HEK293T (cell line): ENCODE measurements at regions not wholly inside any gene's neighbourhood (a gene's known extent, or its start where the extent isn't known, plus 50 kb on each side); places are given as distances from the start of the nearest gene placed in this dataset.

Source experiments
- CTCF ChIA-PET: fragments of 350-600 bp; formaldehyde crosslinking; extraction: SDS; loops from one replicate; lab custom pipeline; 2021; ENCODE audit warnings: antibody characterized with exemption, inconsistent platforms; lab: Yijun Ruan, JAX
- POLR2A ChIA-PET: fragments of 350-600 bp; formaldehyde crosslinking; extraction: SDS; loops from one replicate; lab custom pipeline; 2020; ENCODE audit warnings: antibody characterized with exemption, inconsistent platforms; lab: Yijun Ruan, JAX
- DNase-seq: peaks from one replicate; pipeline ENCODE4 v3.0.0; 2012; ENCODE audit warnings: mixed read lengths; ENCODE audit errors: extremely low spot score
- BHLHE40 ChIP-seq: fragments of 450-650 bp; IDR thresholded peaks from 2 replicates; pipeline ENCODE4 v1.6.1; 2016; ENCODE audit warnings: mild to moderate bottlenecking, moderate library complexity, borderline replicate concordance
- CTBP1 ChIP-seq: fragments of 450-650 bp; IDR thresholded peaks from 2 replicates; pipeline ENCODE4 v1.6.1; 2016; ENCODE audit warnings: borderline replicate concordance
- FOXA1 ChIP-seq: fragments of 450-650 bp; IDR thresholded peaks from 2 replicates; pipeline ENCODE4 v1.6.1; 2016; ENCODE audit warnings: mild to moderate bottlenecking
- FOXK2 ChIP-seq: fragments of 450-650 bp; IDR thresholded peaks from 2 replicates; pipeline ENCODE4 v1.6.1; 2016; ENCODE audit warnings: mild to moderate bottlenecking
- L3MBTL2 ChIP-seq: fragments of 450-650 bp; conservative IDR thresholded peaks from 2 replicates; pipeline ENCODE4 v1.6.1; 2016; ENCODE audit warnings: mild to moderate bottlenecking
- NFRKB ChIP-seq: fragments of 450-650 bp; IDR thresholded peaks from 2 replicates; pipeline ENCODE4 v1.6.1; 2016; ENCODE audit warnings: mild to moderate bottlenecking, moderate library complexity
- PKNOX1 ChIP-seq: fragments of 450-650 bp; IDR thresholded peaks from 2 replicates; pipeline ENCODE4 v1.6.1; 2016
- SP1 ChIP-seq: fragments of 450-650 bp; IDR thresholded peaks from 2 replicates; pipeline ENCODE4 v1.6.1; 2017
- SUZ12 ChIP-seq: fragments of 450-650 bp; IDR thresholded peaks from 2 replicates; pipeline ENCODE4 v1.6.1; 2016; ENCODE audit warnings: mild to moderate bottlenecking
- TARDBP ChIP-seq: fragments of 450-650 bp; IDR thresholded peaks from 2 replicates; pipeline ENCODE4 v1.6.1; 2016
- ZNF384 ChIP-seq: fragments of 450-650 bp; IDR thresholded peaks from 2 replicates; pipeline ENCODE4 v1.6.1; 2016

- CTCF ChIA-PET: interaction anchor here (0.9 kb wide), 1 partner anchor 53 kb away, joined by 3 read pairs; no protein-coding TSS in a partner anchor
- POLR2A ChIA-PET: no interaction called here
- TF ChIP-seq PKNOX1 (peak; percentile 94), CTBP1 (peak; percentile 74; the same call in 1 of the 2 replicates), SP1 (no peak)
- peak; percentile 33 for DNase-seq
These were observed 200.5 kb upstream of the LRTM1 start for GRCh38 chr3:55128225-55128823.

GRCh38 chr3:55127565-55127964 is 199.7 kb upstream of the LRTM1 start:
- no peak for DNase-seq
- ChIA-PET CTCF (no interaction called here), POLR2A (no interaction called here)
- no peak for TF ChIP-seq L3MBTL2
- TF ChIP-seq TARDBP: no peak
- no peak for TF ChIP-seq ZNF384
- no peak for TF ChIP-seq BHLHE40
- TF ChIP-seq PKNOX1: no peak
- TF ChIP-seq NFRKB: no peak
- no peak for TF ChIP-seq CTBP1
- no peak for TF ChIP-seq FOXK2

GRCh38 chr3:55124371-55124770 is 196.5 kb upstream of the LRTM1 start:
- ChIA-PET CTCF (no interaction called here), POLR2A (no interaction called here)
- no peak for DNase-seq
- TF ChIP-seq SUZ12 (no peak), ZNF384 (no peak), BHLHE40 (no peak), FOXA1 (no peak), SP1 (no peak)
